Thyroid gland (tissue), 4 donors: ENCODE measurements at regions not wholly inside any gene's neighbourhood (a gene's known extent, or its start where the extent isn't known, plus 50 kb on each side); places are given as distances from the start of the nearest gene placed in this dataset.

ENCODE experiments used
- POLR2A ChIP-seq, 2 donors: fragments of 450-650 bp; IDR thresholded peaks; one replicate each; pipeline ENCODE4 v1.6.1; 2017; ENCODE audit warnings: antibody characterized with exemption in 2 of 2, mild to moderate bottlenecking in 2 of 2, moderate library complexity in 1 of 2
- TF ChIP-seq, protein P1 (sequence below), 6 experiments: fragments of 200-600 bp in 3 of 6; fragments of 450-650 bp in 3 of 6; sonication (generic) in 3 of 6; IDR thresholded peaks; one replicate each; pipeline ENCODE4 v1.5.1; 2016 to 2019; ENCODE audit warnings: antibody characterized with exemption in 6 of 6, mild to moderate bottlenecking in 2 of 6, inconsistent platforms in 1 of 6, moderate library complexity in 1 of 6

DNA sequence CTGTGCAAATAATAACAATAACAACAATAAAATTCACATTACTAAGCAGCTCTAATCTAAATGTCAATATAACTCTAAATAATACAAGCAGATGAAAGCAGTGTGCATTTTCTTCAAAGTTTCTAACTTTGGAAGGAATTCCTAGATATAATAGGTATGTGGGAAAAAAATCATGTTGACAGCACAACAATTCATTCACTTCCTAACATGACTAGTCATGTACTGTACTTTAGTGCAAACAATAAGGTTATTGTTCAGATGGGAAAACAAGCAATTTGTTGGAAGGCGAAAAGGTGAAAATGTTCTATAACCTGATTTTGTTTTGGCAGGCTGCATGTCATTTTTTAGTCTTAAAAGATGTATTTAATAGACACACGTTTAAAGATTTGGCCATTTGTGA, 484.3 kb upstream of the JAG1 start:
- TF ChIP-seq, protein P1, sequence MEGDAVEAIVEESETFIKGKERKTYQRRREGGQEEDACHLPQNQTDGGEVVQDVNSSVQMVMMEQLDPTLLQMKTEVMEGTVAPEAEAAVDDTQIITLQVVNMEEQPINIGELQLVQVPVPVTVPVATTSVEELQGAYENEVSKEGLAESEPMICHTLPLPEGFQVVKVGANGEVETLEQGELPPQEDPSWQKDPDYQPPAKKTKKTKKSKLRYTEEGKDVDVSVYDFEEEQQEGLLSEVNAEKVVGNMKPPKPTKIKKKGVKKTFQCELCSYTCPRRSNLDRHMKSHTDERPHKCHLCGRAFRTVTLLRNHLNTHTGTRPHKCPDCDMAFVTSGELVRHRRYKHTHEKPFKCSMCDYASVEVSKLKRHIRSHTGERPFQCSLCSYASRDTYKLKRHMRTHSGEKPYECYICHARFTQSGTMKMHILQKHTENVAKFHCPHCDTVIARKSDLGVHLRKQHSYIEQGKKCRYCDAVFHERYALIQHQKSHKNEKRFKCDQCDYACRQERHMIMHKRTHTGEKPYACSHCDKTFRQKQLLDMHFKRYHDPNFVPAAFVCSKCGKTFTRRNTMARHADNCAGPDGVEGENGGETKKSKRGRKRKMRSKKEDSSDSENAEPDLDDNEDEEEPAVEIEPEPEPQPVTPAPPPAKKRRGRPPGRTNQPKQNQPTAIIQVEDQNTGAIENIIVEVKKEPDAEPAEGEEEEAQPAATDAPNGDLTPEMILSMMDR (IDR thresholded peaks at IDR 0.05), result no peak
- no peak for TF ChIP-seq POLR2A (IDR thresholded peaks at IDR 0.05)
